ENCODE measurements at regions not wholly inside any gene's neighbourhood (a gene's known extent, or its start where the extent isn't known, plus 50 kb on each side); places are given as distances from the start of the nearest gene placed in this dataset.

GRCh38 chr4:63906660-63907183, 502.5 kb downstream of the TECRL start:
- TF ChIP-seq, protein P1, sequence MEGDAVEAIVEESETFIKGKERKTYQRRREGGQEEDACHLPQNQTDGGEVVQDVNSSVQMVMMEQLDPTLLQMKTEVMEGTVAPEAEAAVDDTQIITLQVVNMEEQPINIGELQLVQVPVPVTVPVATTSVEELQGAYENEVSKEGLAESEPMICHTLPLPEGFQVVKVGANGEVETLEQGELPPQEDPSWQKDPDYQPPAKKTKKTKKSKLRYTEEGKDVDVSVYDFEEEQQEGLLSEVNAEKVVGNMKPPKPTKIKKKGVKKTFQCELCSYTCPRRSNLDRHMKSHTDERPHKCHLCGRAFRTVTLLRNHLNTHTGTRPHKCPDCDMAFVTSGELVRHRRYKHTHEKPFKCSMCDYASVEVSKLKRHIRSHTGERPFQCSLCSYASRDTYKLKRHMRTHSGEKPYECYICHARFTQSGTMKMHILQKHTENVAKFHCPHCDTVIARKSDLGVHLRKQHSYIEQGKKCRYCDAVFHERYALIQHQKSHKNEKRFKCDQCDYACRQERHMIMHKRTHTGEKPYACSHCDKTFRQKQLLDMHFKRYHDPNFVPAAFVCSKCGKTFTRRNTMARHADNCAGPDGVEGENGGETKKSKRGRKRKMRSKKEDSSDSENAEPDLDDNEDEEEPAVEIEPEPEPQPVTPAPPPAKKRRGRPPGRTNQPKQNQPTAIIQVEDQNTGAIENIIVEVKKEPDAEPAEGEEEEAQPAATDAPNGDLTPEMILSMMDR (IDR thresholded peaks at IDR 0.05) = no peak
- TF ChIP-seq POLR2A (IDR thresholded peaks at IDR 0.05) = no peak

Measured in esophagus squamous epithelium (tissue), 4 donors.